WERI-Rb-1 (cell line): ENCODE measurements at regions not wholly inside any gene's neighbourhood (a gene's known extent, or its start where the extent isn't known, plus 50 kb on each side); places are given as distances from the start of the nearest gene placed in this dataset.

Experiments
- DNase-seq: peaks from one replicate; pipeline ENCODE4 v3.0.0-alpha.2; 2020
- H3K27ac ChIP-seq: fragments of 250-450 bp; sonication (Bioruptor Pico); 2 replicates; pipeline ENCODE4 v1.5.1; 2020; ENCODE audit warnings: mild to moderate bottlenecking, moderate library complexity
- H3K27me3 ChIP-seq: fragments of 250-450 bp; sonication (Bioruptor Pico); 2 replicates; pipeline ENCODE4 v1.5.1; 2021; ENCODE audit warnings: mild to moderate bottlenecking, low read depth, moderate library complexity; ENCODE audit not compliant: insufficient read depth, severe bottlenecking
- H3K36me3 ChIP-seq: fragments of 250-450 bp; sonication (Bioruptor Pico); 2 replicates; pipeline ENCODE4 v1.5.1; 2020; ENCODE audit warnings: mild to moderate bottlenecking, moderate library complexity
- H3K4me3 ChIP-seq: 2 replicates; pipeline ENCODE4 v1.5.1; 2011; ENCODE audit warnings: low read depth, mild to moderate bottlenecking, control low read depth, low read length
- H3K9me3 ChIP-seq: fragments of 250-450 bp; sonication (Bioruptor Pico); 2 replicates; pipeline ENCODE4 v1.5.1; 2021; ENCODE audit warnings: mild to moderate bottlenecking, moderate library complexity; ENCODE audit not compliant: severe bottlenecking
- TF ChIP-seq, protein P1 (sequence below): IDR thresholded peaks from 2 replicates; pipeline ENCODE4 v1.5.1; 2011; ENCODE audit warnings: low read depth, mild to moderate bottlenecking, control low read depth, inconsistent platforms, low read length

DNA sequence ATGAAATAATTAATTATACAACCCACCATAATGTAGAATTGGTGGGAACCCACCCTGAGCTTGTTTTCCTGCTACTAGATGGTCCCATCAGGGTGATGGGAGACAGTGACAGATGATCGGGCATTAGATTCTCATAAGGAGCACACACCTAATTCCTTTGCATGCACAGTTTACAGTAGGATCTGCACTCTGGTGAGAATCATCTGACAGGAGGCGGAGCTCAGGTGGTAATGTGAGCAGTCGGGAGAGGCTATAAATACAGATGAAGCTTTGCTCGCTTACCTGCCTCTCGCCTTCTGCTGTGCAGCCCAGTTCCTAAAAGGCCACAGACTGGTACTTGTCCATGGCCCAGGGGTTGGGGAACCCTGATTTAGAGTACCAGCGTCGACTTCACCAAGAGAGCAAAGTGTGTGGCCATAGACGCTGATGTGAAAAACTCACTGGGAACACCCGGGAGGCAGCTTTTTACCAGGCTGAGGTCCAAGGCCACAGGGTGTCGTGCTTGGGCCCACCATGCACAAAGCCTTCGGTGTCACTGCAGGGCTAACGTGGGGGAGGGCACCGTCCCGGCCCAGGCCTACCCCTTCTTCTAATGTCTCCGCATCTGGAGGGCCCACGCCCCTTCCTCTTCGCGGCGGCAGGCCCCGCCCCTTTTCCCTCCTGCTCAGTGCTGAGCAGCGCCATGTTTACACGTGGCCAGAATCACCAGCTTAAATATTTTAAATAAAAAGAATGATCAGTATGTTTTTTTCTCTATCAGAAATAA lies 296.8 kb upstream of the HDAC4 start:
- Histone ChIP-seq H3K27me3 (peaks cover 88% of the 10 kb centered on the region), H3K4me3 (no peak overlapping the region), H3K9me3 (no peaks in the 10 kb centered on the region), H3K36me3 (no peaks in the 10 kb centered on the region), H3K27ac (no peak overlapping the region)
- DNase-seq, result no peak
- TF ChIP-seq, protein P1, sequence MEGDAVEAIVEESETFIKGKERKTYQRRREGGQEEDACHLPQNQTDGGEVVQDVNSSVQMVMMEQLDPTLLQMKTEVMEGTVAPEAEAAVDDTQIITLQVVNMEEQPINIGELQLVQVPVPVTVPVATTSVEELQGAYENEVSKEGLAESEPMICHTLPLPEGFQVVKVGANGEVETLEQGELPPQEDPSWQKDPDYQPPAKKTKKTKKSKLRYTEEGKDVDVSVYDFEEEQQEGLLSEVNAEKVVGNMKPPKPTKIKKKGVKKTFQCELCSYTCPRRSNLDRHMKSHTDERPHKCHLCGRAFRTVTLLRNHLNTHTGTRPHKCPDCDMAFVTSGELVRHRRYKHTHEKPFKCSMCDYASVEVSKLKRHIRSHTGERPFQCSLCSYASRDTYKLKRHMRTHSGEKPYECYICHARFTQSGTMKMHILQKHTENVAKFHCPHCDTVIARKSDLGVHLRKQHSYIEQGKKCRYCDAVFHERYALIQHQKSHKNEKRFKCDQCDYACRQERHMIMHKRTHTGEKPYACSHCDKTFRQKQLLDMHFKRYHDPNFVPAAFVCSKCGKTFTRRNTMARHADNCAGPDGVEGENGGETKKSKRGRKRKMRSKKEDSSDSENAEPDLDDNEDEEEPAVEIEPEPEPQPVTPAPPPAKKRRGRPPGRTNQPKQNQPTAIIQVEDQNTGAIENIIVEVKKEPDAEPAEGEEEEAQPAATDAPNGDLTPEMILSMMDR, result no peak

DNA sequence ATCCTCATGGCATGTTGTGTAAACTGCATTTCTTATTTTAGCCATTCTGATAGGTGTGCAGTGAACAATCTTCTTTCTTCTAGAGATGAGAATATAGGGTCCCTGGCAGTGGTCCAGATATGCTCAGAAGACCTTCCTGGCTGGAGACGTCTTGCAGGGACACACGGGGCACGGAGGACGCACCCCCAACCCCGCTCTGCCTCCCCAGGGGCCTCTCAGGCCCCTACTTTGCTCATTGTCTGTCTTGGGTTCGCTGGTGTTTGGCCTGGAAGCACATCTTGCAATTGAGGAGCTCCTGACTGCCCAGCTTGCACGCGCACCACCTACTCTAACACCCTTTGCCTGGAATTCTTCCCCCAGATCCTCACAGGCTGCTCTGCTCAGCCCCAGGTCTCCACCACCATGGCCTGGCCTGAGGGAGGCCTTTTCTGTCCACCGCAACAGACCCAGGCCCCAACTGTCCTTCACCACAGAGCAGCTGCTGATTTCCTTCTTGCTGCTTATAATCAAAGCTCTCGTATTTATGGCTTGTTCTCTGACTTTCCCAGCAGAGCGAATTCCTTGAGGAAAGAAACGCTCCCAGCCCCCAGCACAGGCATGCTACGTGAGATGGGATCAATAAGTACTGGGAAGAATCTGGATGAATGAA lies 295.9 kb upstream of the HDAC4 start:
- TF ChIP-seq, protein P1, result no peak
- no peaks in the 10 kb centered on the region for H3K9me3 ChIP-seq
- H3K27me3 ChIP-seq, result peaks cover 86% of the 10 kb centered on the region
- DNase-seq, result no peak
- no peaks in the 10 kb centered on the region for H3K36me3 ChIP-seq
- H3K4me3 ChIP-seq, result no peak overlapping the region
- no peak overlapping the region for H3K27ac ChIP-seq

DNA sequence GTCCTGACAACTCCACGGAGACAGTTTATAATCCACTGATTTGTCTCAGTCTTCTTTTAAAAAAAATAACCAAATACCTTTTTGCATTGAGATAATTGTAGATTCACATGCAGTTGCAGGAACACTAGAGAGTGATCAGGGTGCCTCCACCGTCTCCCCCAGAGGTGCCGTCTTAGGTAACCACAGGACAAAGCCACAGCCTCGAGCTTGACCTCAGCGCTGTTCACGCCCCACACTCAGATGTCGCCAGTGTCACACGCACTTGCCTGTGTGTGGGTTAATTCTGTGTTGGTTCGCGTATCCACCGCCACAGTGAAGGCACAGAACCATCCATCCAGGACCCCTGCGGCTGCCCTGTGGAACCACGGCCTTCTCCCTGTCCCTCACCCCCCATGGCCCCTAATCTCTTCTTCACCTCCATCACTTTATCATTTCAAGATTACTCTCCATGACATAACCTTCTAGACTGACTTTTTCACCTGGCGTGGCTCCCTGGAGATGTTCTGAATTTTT lies 295.0 kb upstream of the HDAC4 start:
- no peak overlapping the region for H3K4me3 ChIP-seq
- H3K36me3 ChIP-seq, result no peaks in the 10 kb centered on the region
- H3K9me3 ChIP-seq, result no peaks in the 10 kb centered on the region
- H3K27me3 ChIP-seq, result peaks cover 86% of the 10 kb centered on the region
- no peak overlapping the region for H3K27ac ChIP-seq
- TF ChIP-seq, protein P1, result no peak
- no peak for DNase-seq

- H3K27me3 ChIP-seq, result peaks cover 82% of the 10 kb centered on the region
- TF ChIP-seq, protein P1, result no peak
- no peak for DNase-seq
- no peak overlapping the region for H3K4me3 ChIP-seq
- no peak overlapping the region for H3K27ac ChIP-seq
- H3K9me3 ChIP-seq, result no peaks in the 10 kb centered on the region
- H3K36me3 ChIP-seq, result no peaks in the 10 kb centered on the region
Measured at GRCh38 chr2:239695106-239695727, 294.4 kb upstream of the HDAC4 start.

GRCh38 chr2:239694487-239694886 lies 293.7 kb upstream of the HDAC4 start:
- Histone ChIP-seq H3K36me3 (no peaks in the 10 kb centered on the region), H3K27ac (no peak overlapping the region), H3K27me3 (peaks cover 82% of the 10 kb centered on the region), H3K9me3 (no peaks in the 10 kb centered on the region), H3K4me3 (no peak overlapping the region)
- TF ChIP-seq, protein P1, result no peak
- DNase-seq, result no peak
